H9 (cell line): ENCODE measurements at regions not wholly inside any gene's neighbourhood (a gene's known extent, or its start where the extent isn't known, plus 50 kb on each side); places are given as distances from the start of the nearest gene placed in this dataset.

Experiments used
- DNase-seq: peaks from one replicate; pipeline ENCODE4 v3.0.0-alpha.2; 2017
- H2AFZ ChIP-seq: one replicate; pipeline ENCODE4 v1.6.1; 2013; ENCODE audit warnings: mild to moderate bottlenecking, low read length, control low read depth, moderate library complexity
- H2AK5ac ChIP-seq: 2 replicates; pipeline ENCODE4 v1.6.1; 2013; ENCODE audit warnings: low read length, control low read depth, mixed read lengths; ENCODE audit not compliant: insufficient read length
- H2BK120ac ChIP-seq: one replicate; pipeline ENCODE4 v1.6.1; 2013; ENCODE audit warnings: low read depth, mild to moderate bottlenecking, low read length, control low read depth, inconsistent platforms; ENCODE audit not compliant: poor library complexity, severe bottlenecking
- H2BK12ac ChIP-seq: 2 replicates; pipeline ENCODE4 v1.6.1; 2013; ENCODE audit warnings: low read length, control low read depth, mixed read lengths, low read depth; ENCODE audit not compliant: insufficient read length
- H2BK15ac ChIP-seq: 2 replicates; pipeline ENCODE4 v1.6.1; 2013; ENCODE audit warnings: low read depth, low read length, control low read depth
- H2BK20ac ChIP-seq: one replicate; pipeline ENCODE4 v1.6.1; 2013; ENCODE audit warnings: low read depth, mild to moderate bottlenecking, low read length, control low read depth, inconsistent platforms; ENCODE audit not compliant: poor library complexity, severe bottlenecking
- H2BK5ac ChIP-seq: 2 replicates; pipeline ENCODE4 v1.6.1; 2013; ENCODE audit warnings: low read length, control low read depth, mixed read lengths; ENCODE audit not compliant: insufficient read length
- H3K14ac ChIP-seq: 2 replicates; pipeline ENCODE4 v1.6.1; 2013; ENCODE audit warnings: low read length, control low read depth; ENCODE audit not compliant: insufficient read depth
- H3K18ac ChIP-seq: 2 replicates; pipeline ENCODE4 v1.6.1; 2013; ENCODE audit warnings: low read depth, mild to moderate bottlenecking, mixed read lengths, low read length, control low read depth; ENCODE audit not compliant: insufficient read length
- H3K23ac ChIP-seq: 2 replicates; pipeline ENCODE4 v1.6.1; 2013; ENCODE audit warnings: low read length, control low read depth, mixed read lengths, low read depth; ENCODE audit not compliant: insufficient read length
- H3K23me2 ChIP-seq: 2 replicates; pipeline ENCODE4 v1.6.1; 2013; ENCODE audit warnings: low read depth, mild to moderate bottlenecking, mixed read lengths, low read length, control low read depth; ENCODE audit not compliant: insufficient read length, poor library complexity, severe bottlenecking
- H3K27ac ChIP-seq: 2 replicates; pipeline ENCODE4 v1.5.1; 2013; ENCODE audit warnings: low read length, control low read depth, mixed read lengths, low read depth; ENCODE audit not compliant: insufficient read length
- H3K27me3 ChIP-seq: 2 replicates; pipeline ENCODE4 v1.6.1; 2013; ENCODE audit warnings: low read length, control low read depth, inconsistent platforms; ENCODE audit not compliant: insufficient read depth
- H3K4ac ChIP-seq: 2 replicates; pipeline ENCODE4 v1.6.1; 2013; ENCODE audit warnings: low read depth, mild to moderate bottlenecking, control low read depth, inconsistent platforms, low read length, moderate library complexity
- H3K4me1 ChIP-seq: 2 replicates; pipeline ENCODE4 v1.6.1; 2013; ENCODE audit warnings: low read length, control low read depth, inconsistent platforms; ENCODE audit not compliant: insufficient read depth
- H3K4me2 ChIP-seq: 2 replicates; pipeline ENCODE4 v1.6.1; 2013; ENCODE audit warnings: low read length, control low read depth, mixed read lengths; ENCODE audit not compliant: insufficient read length, insufficient read depth
- H3K56ac ChIP-seq: 2 replicates; pipeline ENCODE4 v1.6.1; 2013; ENCODE audit warnings: low read depth, mild to moderate bottlenecking, mixed read lengths, low read length, control low read depth; ENCODE audit not compliant: insufficient read length
- H3K79me1 ChIP-seq: 2 replicates; pipeline ENCODE4 v1.6.1; 2013; ENCODE audit warnings: low read depth, mild to moderate bottlenecking, moderate library complexity, low read length, control low read depth, inconsistent platforms; ENCODE audit not compliant: insufficient read depth, poor library complexity, severe bottlenecking
- H3K79me2 ChIP-seq: 2 replicates; pipeline ENCODE4 v1.6.1; 2013; ENCODE audit warnings: low read length, control low read depth, inconsistent platforms; ENCODE audit not compliant: insufficient read depth
- H3K9ac ChIP-seq: 2 replicates; pipeline ENCODE4 v1.6.1; 2013; ENCODE audit warnings: low read length, control low read depth, mixed read lengths; ENCODE audit not compliant: insufficient read length; ENCODE audit errors: extremely low read depth
- H3K9me3 ChIP-seq: one replicate; pipeline ENCODE4 v1.6.1; 2013; ENCODE audit warnings: low read depth, low read length, inconsistent platforms; ENCODE audit not compliant: control insufficient read depth
- H3T11ph ChIP-seq: one replicate; pipeline ENCODE4 v1.6.1; 2013; ENCODE audit warnings: mild to moderate bottlenecking, low read length, control low read depth, inconsistent platforms
- H4K20me1 ChIP-seq: one replicate; pipeline ENCODE4 v1.6.1; 2013; ENCODE audit not compliant: control insufficient read depth, insufficient read length, insufficient read depth
- H4K5ac ChIP-seq: 2 replicates; pipeline ENCODE4 v1.6.1; 2013; ENCODE audit warnings: low read depth, mild to moderate bottlenecking, mixed read lengths, low read length, control low read depth; ENCODE audit not compliant: insufficient read length
- H4K8ac ChIP-seq: replicated peaks from 2 replicates; pipeline ENCODE4 v1.6.1; 2013; ENCODE audit warnings: low read length, control low read depth, mixed read lengths, low read depth; ENCODE audit not compliant: insufficient read length
- H4K91ac ChIP-seq: 2 replicates; pipeline ENCODE4 v1.6.1; 2013; ENCODE audit warnings: low read depth, mild to moderate bottlenecking, moderate library complexity, mixed read lengths, low read length, control low read depth; ENCODE audit not compliant: insufficient read length
- H3K27ac Mint-ChIP-seq, 3 experiments: 2 replicates in 2 of 3; 3 replicates in 1 of 3; pipeline ENCODE4 v1.8.0; 2020 to 2021; ENCODE audit warnings: mixed read lengths in 3 of 3, mild to moderate bottlenecking in 1 of 3, moderate library complexity in 1 of 3
- H3K27me3 Mint-ChIP-seq: 2 replicates; pipeline ENCODE4 v1.8.0; 2021; ENCODE audit warnings: low read depth, mild to moderate bottlenecking, moderate library complexity, mixed read lengths
- H3K36me3 Mint-ChIP-seq, 3 experiments: 2 replicates in 2 of 3; 3 replicates in 1 of 3; pipeline ENCODE4 v1.8.0; 2020 to 2021; ENCODE audit warnings: low read depth in 3 of 3, mixed read lengths in 3 of 3; ENCODE audit not compliant: insufficient read depth in 1 of 3
- H3K4me1 Mint-ChIP-seq, 2 experiments: 2 replicates each; pipeline ENCODE4 v1.8.0; 2020; ENCODE audit warnings: mixed read lengths in 2 of 2
- H3K4me3 Mint-ChIP-seq, 2 experiments: 2 replicates in 1 of 2; 3 replicates in 1 of 2; pipeline ENCODE4 v1.8.0; 2020 to 2021; ENCODE audit warnings: mild to moderate bottlenecking in 2 of 2, mixed read lengths in 2 of 2, moderate library complexity in 1 of 2
- H3K9me3 Mint-ChIP-seq, 2 experiments: 2 replicates in 1 of 2; 3 replicates in 1 of 2; pipeline ENCODE4 v1.8.0; 2020; ENCODE audit warnings: mild to moderate bottlenecking in 2 of 2, mixed read lengths in 2 of 2, moderate library complexity in 1 of 2
- WGBS: extraction: QIAGEN DNeasy Blood & Tissue Kit; methylation state at CpG from one replicate; pipeline ENCODE4 v1.1.7; 2013; ENCODE audit warnings: missing lambda C conversion rate, low lambda C conversion rate, mixed read lengths; ENCODE audit not compliant: insufficient read length; ENCODE audit errors: extremely low coverage; 5-methylcytosine and 5-hydroxymethylcytosine counted together
- TF ChIP-seq, protein P1 (sequence below): fragments of 200-600 bp; sonication (generic); conservative IDR thresholded peaks from 3 replicates; pipeline ENCODE4 v1.8.0; 2021; ENCODE audit warnings: antibody characterized with exemption, mild to moderate bottlenecking

- H3K4me1 ChIP-seq, result peaks cover 4% of the 10 kb centered on the region
- H2BK120ac ChIP-seq, result no peak overlapping the region
- TF ChIP-seq, protein P1, sequence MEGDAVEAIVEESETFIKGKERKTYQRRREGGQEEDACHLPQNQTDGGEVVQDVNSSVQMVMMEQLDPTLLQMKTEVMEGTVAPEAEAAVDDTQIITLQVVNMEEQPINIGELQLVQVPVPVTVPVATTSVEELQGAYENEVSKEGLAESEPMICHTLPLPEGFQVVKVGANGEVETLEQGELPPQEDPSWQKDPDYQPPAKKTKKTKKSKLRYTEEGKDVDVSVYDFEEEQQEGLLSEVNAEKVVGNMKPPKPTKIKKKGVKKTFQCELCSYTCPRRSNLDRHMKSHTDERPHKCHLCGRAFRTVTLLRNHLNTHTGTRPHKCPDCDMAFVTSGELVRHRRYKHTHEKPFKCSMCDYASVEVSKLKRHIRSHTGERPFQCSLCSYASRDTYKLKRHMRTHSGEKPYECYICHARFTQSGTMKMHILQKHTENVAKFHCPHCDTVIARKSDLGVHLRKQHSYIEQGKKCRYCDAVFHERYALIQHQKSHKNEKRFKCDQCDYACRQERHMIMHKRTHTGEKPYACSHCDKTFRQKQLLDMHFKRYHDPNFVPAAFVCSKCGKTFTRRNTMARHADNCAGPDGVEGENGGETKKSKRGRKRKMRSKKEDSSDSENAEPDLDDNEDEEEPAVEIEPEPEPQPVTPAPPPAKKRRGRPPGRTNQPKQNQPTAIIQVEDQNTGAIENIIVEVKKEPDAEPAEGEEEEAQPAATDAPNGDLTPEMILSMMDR, result no peak
- Mint-ChIP-seq H3K9me3 (no peaks in the 10 kb centered on the region; a peak in 2 of 5 replicates), H3K36me3 (peaks cover 0 to 2% (median 0%) of the 10 kb centered on the region in 3 experiments; a peak in 1 of 7 replicates), H3K27me3 (no peaks in the 10 kb centered on the region; the same call in 1 of the 2 replicates), H3K27ac (no peak overlapping the region), H3K4me1 (peaks cover 14 to 16% of the 10 kb centered on the region in 2 experiments), H3K4me3 (no peak overlapping the region)
- no peak overlapping the region for H3K4ac ChIP-seq
- no peak overlapping the region for H2AK5ac ChIP-seq
- H3K9ac ChIP-seq, result no peak overlapping the region
- no peak overlapping the region for H3K56ac ChIP-seq
- WGBS, result no CpG with 5 or more reads among the region's 2 CpGs
- no peak overlapping the region for H4K8ac ChIP-seq
- no peaks in the 10 kb centered on the region for H3K79me1 ChIP-seq
- no peak overlapping the region for H3K4me2 ChIP-seq
- no peak overlapping the region for H3K27ac ChIP-seq
- no peak overlapping the region for H2BK5ac ChIP-seq
- no peaks in the 10 kb centered on the region; the same call in 1 of the 2 replicates for H3K27me3 ChIP-seq
- H3K9me3 ChIP-seq, result no peaks in the 10 kb centered on the region
- H3K23ac ChIP-seq, result no peak overlapping the region
- H3K23me2 ChIP-seq, result no peaks in the 10 kb centered on the region
- no peak overlapping the region for H2AFZ ChIP-seq
- H2BK12ac ChIP-seq, result no peak overlapping the region
- H2BK20ac ChIP-seq, result no peak overlapping the region
- H4K20me1 ChIP-seq, result no peaks in the 10 kb centered on the region
- H3T11ph ChIP-seq, result no peak overlapping the region
- DNase-seq, result no peak
- no peak overlapping the region for H3K14ac ChIP-seq
- H3K79me2 ChIP-seq, result no peaks in the 10 kb centered on the region
- no peak overlapping the region for H3K18ac ChIP-seq
- H2BK15ac ChIP-seq, result no peak overlapping the region
- no peak overlapping the region for H4K91ac ChIP-seq
- no peak overlapping the region for H4K5ac ChIP-seq
These were observed 186.7 kb upstream of the SIX2 start for GRCh38 chr2:45195916-45196315.
